Karpas-422 (cell line): ENCODE measurements at regions not wholly inside any gene's neighbourhood (a gene's known extent, or its start where the extent isn't known, plus 50 kb on each side); places are given as distances from the start of the nearest gene placed in this dataset.

Experiments used
- DNase-seq: peaks from one replicate; pipeline ENCODE4 v3.0.0-alpha.2; 2015
- H2AFZ ChIP-seq: fragments of 200-600 bp; sonication (generic); 2 replicates; pipeline ENCODE4 v1.6.1; 2014; ENCODE audit warnings: antibody characterized with exemption, low read length, mixed read lengths
- H3K27ac ChIP-seq: fragments of 200-600 bp; sonication (generic); 2 replicates; pipeline ENCODE4 v1.5.1; 2014; ENCODE audit warnings: mild to moderate bottlenecking, low read length, moderate library complexity
- H3K27me3 ChIP-seq: fragments of 200-600 bp; sonication (generic); 2 replicates; pipeline ENCODE4 v1.6.1; 2014; ENCODE audit warnings: low read length, mixed read lengths
- H3K36me3 ChIP-seq: fragments of 200-600 bp; sonication (generic); 2 replicates; pipeline ENCODE4 v1.6.1; 2014; ENCODE audit warnings: low read length, mixed read lengths; ENCODE audit not compliant: insufficient read depth
- H3K4me1 ChIP-seq: fragments of 200-600 bp; sonication (generic); 2 replicates; pipeline ENCODE4 v1.6.1; 2014; ENCODE audit warnings: mild to moderate bottlenecking, low read length, mixed read lengths
- H3K4me2 ChIP-seq: fragments of 200-600 bp; sonication (generic); 2 replicates; pipeline ENCODE4 v1.6.1; 2014; ENCODE audit warnings: low read length, low read depth, mild to moderate bottlenecking; ENCODE audit not compliant: poor library complexity, severe bottlenecking
- H3K4me3 ChIP-seq: fragments of 200-600 bp; sonication (generic); 2 replicates; pipeline ENCODE4 v1.5.1; 2014; ENCODE audit warnings: mild to moderate bottlenecking, antibody characterized with exemption, low read length, mixed read lengths
- H3K79me2 ChIP-seq: fragments of 200-600 bp; sonication (generic); 2 replicates; pipeline ENCODE4 v1.6.1; 2014; ENCODE audit warnings: mild to moderate bottlenecking, low read length, mixed read lengths
- H3K9ac ChIP-seq: fragments of 200-600 bp; sonication (generic); 2 replicates; pipeline ENCODE4 v1.6.0; 2014; ENCODE audit warnings: low read length
- H3K9me2 ChIP-seq: fragments of 200-600 bp; sonication (generic), shearing (Covaris generic); replicated peaks from 2 replicates; pipeline ENCODE4 v1.6.0; 2014; ENCODE audit warnings: mild to moderate bottlenecking, low read length, moderate library complexity; ENCODE audit not compliant: insufficient read depth
- H3K9me3 ChIP-seq: fragments of 300-700, 200-600 bp; sonication (generic); 2 replicates; pipeline ENCODE4 v1.6.1; 2014; ENCODE audit warnings: low read length, mixed read lengths
- H4K20me1 ChIP-seq: fragments of 200-600 bp; sonication (generic); 2 replicates; pipeline ENCODE4 v1.6.1; 2014; ENCODE audit warnings: mild to moderate bottlenecking, antibody characterized with exemption, low read length, low read depth; ENCODE audit not compliant: insufficient read depth

DNA sequence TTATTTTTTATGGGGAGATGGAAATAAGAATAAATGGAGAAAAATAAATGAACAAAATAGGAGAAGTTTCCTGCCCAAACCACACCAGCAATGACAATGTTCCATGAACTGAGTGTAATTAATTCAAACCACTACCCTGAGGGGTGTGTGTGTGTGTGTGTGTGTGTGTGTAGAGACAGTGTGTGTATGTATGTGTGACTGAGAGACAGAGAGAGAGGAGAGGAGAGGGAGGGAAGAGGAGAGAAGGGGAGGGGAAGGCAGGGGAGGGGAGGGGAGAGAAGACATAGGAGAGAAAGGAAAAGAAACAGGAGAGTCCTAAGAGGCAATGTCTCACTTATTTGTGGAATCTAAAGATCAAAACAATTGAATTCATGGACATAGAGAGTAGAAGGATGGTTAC is 65.0 kb upstream of the POU2AF1 start:
- H3K4me2 ChIP-seq = no peak overlapping the region
- no peak overlapping the region for H3K4me3 ChIP-seq
- no peaks in the 10 kb centered on the region for H3K9me2 ChIP-seq

DNA sequence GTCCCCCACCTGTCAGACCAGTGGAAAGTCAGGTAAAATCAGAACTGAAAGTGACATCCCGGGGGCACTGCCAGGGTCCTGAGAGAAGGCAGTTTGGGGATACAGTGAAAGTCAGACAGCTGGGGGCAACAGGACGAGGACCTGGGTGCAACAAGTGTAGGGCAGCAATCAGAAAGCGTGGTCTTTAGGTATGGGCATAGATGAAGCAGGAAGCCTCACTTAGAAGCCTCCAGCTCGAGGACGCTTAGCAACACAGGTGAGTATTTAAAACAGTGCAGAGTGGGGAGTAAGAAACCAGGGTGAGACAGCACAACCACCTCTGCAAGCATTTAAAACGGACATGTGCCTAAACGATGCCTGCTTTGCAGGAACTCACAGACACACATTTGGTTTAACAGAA is 64.6 kb upstream of the POU2AF1 start:
- peaks cover 2% of the 10 kb centered on the region; the same call in 1 of the 2 replicates for H3K27me3 ChIP-seq
- H3K4me1 ChIP-seq = peaks cover 20% of the 10 kb centered on the region
- H3K4me2 ChIP-seq = peak overlapping the region; percentile 3
- H3K27ac ChIP-seq = no peak overlapping the region
- H3K4me3 ChIP-seq = no peak overlapping the region
- no peaks in the 10 kb centered on the region for H3K9me3 ChIP-seq
- peak; percentile 83 for DNase-seq
- no peaks in the 10 kb centered on the region for H3K36me3 ChIP-seq
- H4K20me1 ChIP-seq = peaks cover 32% of the 10 kb centered on the region; the same call in 1 of the 2 replicates
- no peak overlapping the region for H3K9ac ChIP-seq
- no peak overlapping the region for H2AFZ ChIP-seq
- no peaks in the 10 kb centered on the region for H3K79me2 ChIP-seq
- no peaks in the 10 kb centered on the region for H3K9me2 ChIP-seq

More for the DNA sequence above, 65.0 kb upstream of the POU2AF1 start:
- H3K9ac ChIP-seq = no peak overlapping the region
- no peak overlapping the region for H3K27ac ChIP-seq
- DNase-seq = no peak
- H2AFZ ChIP-seq = no peak overlapping the region
- H4K20me1 ChIP-seq = peaks cover 33% of the 10 kb centered on the region; the same call in 1 of the 2 replicates
- H3K4me1 ChIP-seq = peaks cover 20% of the 10 kb centered on the region
- H3K36me3 ChIP-seq = no peaks in the 10 kb centered on the region
- H3K27me3 ChIP-seq = no peaks in the 10 kb centered on the region; the same call in 1 of the 2 replicates
- H3K79me2 ChIP-seq = no peaks in the 10 kb centered on the region
- no peaks in the 10 kb centered on the region for H3K9me3 ChIP-seq

- no peaks in the 10 kb centered on the region for H3K36me3 ChIP-seq
- no peak overlapping the region for H3K27ac ChIP-seq
- H2AFZ ChIP-seq = no peak overlapping the region
- peaks cover 2% of the 10 kb centered on the region; the same call in 1 of the 2 replicates for H3K27me3 ChIP-seq
- DNase-seq = no peak
- peaks cover 28% of the 10 kb centered on the region; the same call in 1 of the 2 replicates for H4K20me1 ChIP-seq
- peaks cover 20% of the 10 kb centered on the region for H3K4me1 ChIP-seq
- H3K9ac ChIP-seq = no peak overlapping the region
- no peak overlapping the region for H3K4me2 ChIP-seq
- H3K4me3 ChIP-seq = no peak overlapping the region
- H3K79me2 ChIP-seq = no peaks in the 10 kb centered on the region
- H3K9me3 ChIP-seq = no peaks in the 10 kb centered on the region
- H3K9me2 ChIP-seq = no peaks in the 10 kb centered on the region
Observed at GRCh38 chr11:111443032-111443431, 64.0 kb upstream of the POU2AF1 start.

DNA sequence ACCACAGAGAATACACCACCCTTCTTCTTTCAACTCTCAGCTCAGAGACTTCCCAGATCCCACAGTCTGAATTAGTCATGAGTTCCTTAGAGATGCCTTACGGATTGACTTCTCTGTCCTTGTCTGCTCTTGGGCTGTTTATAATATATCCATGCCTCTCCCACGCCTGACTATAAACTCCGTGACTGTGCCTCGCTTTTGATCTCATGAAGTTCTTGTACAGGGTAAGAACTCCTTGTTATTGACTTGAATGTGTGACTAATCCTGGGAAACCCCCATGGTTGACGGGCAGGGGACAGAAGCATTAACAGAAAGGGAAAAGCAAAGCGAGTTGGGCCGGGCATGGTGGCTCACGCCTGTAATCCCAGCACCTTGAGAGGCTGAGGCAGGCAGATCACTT is 62.4 kb upstream of the POU2AF1 start:
- H3K79me2 ChIP-seq = no peaks in the 10 kb centered on the region
- H3K9ac ChIP-seq = no peak overlapping the region
- H3K9me3 ChIP-seq = no peaks in the 10 kb centered on the region
- H3K36me3 ChIP-seq = no peaks in the 10 kb centered on the region
- peaks cover 27% of the 10 kb centered on the region for H3K4me1 ChIP-seq
- DNase-seq = no peak
- no peak overlapping the region for H2AFZ ChIP-seq
- peaks cover 7% of the 10 kb centered on the region; the same call in 1 of the 2 replicates for H3K27me3 ChIP-seq
- peaks cover 22% of the 10 kb centered on the region; the same call in 1 of the 2 replicates for H4K20me1 ChIP-seq
- no peak overlapping the region for H3K4me3 ChIP-seq
- H3K4me2 ChIP-seq = no peak overlapping the region
- no peak overlapping the region for H3K27ac ChIP-seq
- no peaks in the 10 kb centered on the region for H3K9me2 ChIP-seq

DNA sequence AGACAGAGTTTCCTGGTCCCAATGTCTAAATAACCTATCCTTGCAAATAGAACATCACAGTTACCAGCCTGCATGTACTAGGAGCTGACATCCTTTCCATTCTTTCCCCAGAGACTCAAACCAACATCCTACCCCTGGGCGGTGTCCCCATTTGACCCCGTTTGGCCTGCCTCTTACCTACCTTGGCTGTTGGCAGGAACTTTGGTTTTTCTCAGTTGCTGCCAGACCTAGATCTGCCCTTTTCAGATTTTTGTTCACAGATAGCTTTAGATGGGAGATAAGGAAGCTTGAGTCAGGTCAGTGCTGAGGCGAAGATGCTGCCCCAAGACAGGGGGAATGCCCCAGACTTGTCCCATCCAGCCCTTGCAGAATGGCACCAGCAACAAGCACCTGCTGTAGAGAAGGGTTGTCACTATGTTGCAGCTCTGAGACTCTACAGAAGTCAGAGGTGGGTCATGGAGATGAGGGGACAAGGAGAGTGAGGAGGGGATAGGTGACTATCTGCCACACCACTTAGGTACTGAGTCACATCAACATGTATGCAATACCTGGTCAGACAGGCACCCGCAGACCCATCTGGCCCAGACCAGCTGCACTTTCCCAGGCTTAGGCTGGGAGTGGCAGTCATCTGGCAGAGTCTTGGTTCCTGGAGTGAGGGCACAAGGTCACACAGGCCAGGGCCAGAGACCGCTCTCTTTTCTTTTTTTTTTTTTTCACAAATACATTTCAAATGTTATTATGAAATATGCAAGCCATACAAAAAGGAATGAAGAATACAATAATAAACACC is 61.5 kb upstream of the POU2AF1 start:
- Histone ChIP-seq H2AFZ (no peak overlapping the region), H4K20me1 (peaks cover 17% of the 10 kb centered on the region; the same call in 1 of the 2 replicates), H3K27ac (no peak overlapping the region), H3K9me2 (no peaks in the 10 kb centered on the region), H3K4me2 (no peak overlapping the region), H3K9me3 (no peaks in the 10 kb centered on the region), H3K79me2 (no peaks in the 10 kb centered on the region), H3K36me3 (no peaks in the 10 kb centered on the region), H3K4me1 (peaks cover 33% of the 10 kb centered on the region), H3K9ac (no peak overlapping the region), H3K4me3 (no peak overlapping the region), H3K27me3 (peaks cover 7% of the 10 kb centered on the region; the same call in 1 of the 2 replicates)
- no peak for DNase-seq

DNA sequence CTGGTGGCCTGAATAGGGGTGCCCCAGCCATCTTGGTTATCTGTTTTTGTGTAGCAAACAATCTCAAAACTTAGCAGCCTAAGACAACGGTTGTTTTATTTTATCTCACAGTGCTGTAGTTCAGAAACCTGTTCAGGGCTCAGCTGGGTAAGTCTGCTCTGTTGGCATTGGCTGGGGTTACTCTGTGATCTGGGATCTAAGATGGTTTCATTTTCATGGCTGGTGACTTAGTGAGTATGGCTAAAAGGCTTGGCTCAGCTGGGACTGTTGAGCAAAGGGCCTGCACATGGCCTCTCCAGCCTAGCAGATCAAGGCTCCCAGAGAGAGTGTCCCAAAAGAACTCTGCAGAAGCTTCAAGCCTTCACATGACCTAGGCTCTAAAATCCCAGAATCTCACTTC is 60.8 kb upstream of the POU2AF1 start:
- Histone ChIP-seq H3K36me3 (no peaks in the 10 kb centered on the region), H2AFZ (no peak overlapping the region), H3K4me3 (no peak overlapping the region), H3K4me1 (peaks cover 40% of the 10 kb centered on the region), H3K27ac (no peak overlapping the region), H3K9ac (no peak overlapping the region), H3K4me2 (no peak overlapping the region), H3K79me2 (no peaks in the 10 kb centered on the region), H3K9me3 (no peaks in the 10 kb centered on the region), H4K20me1 (peaks cover 21% of the 10 kb centered on the region; the same call in 1 of the 2 replicates), H3K9me2 (no peaks in the 10 kb centered on the region), H3K27me3 (peaks cover 7% of the 10 kb centered on the region; the same call in 1 of the 2 replicates)
- DNase-seq = no peak

DNA sequence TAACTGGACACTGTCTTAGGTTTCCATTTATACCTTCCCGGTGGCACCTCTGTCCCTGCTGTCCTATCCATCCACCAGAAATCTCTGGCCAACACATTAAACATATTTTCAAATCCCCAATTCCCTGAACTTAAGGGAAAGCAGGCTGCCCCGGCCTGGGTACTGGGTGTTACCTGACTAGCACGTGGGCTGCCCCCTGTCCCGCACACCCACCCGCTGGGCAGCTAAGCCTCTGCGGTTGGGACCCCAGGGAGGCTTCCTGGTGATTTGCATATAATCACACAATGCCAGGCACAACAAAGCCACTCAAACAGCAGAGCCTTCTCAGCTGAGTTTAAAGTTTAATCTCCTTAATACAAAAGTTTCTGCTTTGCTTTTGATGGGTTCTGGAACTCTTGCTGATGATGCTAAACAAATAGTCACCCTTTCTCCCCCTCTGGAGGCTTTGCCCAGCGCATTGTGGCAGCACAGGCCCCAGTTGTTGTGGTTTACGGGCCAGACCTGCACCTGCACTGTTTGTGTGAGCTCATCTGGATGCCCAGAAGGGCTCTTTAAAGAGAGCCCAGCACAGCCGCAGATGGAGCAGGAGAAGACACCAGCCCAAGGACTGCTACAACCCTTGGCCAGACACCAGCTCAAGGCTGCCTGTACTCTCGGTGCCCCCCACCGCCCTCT is 59.9 kb upstream of the POU2AF1 start:
- H2AFZ ChIP-seq = no peak overlapping the region

DNA sequence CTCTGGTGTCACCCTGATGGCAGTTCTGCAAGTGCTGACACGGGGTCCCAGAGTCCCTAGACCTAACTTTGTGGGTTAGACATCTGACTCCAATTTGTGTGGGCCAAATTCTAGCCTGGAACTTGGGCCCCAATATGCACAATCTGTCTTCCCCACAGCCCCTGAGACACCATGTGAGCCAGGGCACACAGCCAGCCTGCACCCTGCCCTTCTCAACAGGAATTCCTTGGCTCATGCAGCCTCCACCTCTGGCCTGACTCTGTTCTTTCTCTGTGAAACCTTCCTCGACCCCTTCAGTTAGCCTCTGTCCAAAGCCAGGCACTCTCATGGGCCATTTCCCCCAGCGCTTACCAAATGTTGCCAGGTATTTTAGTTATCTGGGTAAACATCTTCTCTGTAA is 59.1 kb upstream of the POU2AF1 start:
- H3K27me3 ChIP-seq = peaks cover 7% of the 10 kb centered on the region; the same call in 1 of the 2 replicates
- peaks cover 24% of the 10 kb centered on the region; the same call in 1 of the 2 replicates for H4K20me1 ChIP-seq
- no peaks in the 10 kb centered on the region for H3K9me3 ChIP-seq
- H3K27ac ChIP-seq = no peak overlapping the region
- DNase-seq = no peak
- peaks cover 36% of the 10 kb centered on the region for H3K4me1 ChIP-seq
- H3K36me3 ChIP-seq = no peaks in the 10 kb centered on the region
- H3K79me2 ChIP-seq = no peaks in the 10 kb centered on the region
- no peak overlapping the region for H3K4me3 ChIP-seq
- no peak overlapping the region for H3K9ac ChIP-seq
- H3K9me2 ChIP-seq = no peaks in the 10 kb centered on the region
- H2AFZ ChIP-seq = no peak overlapping the region
- H3K4me2 ChIP-seq = no peak overlapping the region

More for the DNA sequence above, 59.9 kb upstream of the POU2AF1 start:
- no peaks in the 10 kb centered on the region for H3K79me2 ChIP-seq
- H3K4me1 ChIP-seq = peaks cover 41% of the 10 kb centered on the region
- H3K4me2 ChIP-seq = peak overlapping the region; percentile 1
- H3K27ac ChIP-seq = no peak overlapping the region
- H3K9ac ChIP-seq = no peak overlapping the region
- H3K9me2 ChIP-seq = no peaks in the 10 kb centered on the region
- no peaks in the 10 kb centered on the region for H3K36me3 ChIP-seq
- peaks cover 7% of the 10 kb centered on the region; the same call in 1 of the 2 replicates for H3K27me3 ChIP-seq
- H4K20me1 ChIP-seq = peaks cover 24% of the 10 kb centered on the region; the same call in 1 of the 2 replicates
- no peaks in the 10 kb centered on the region for H3K9me3 ChIP-seq
- DNase-seq = no peak
- H3K4me3 ChIP-seq = no peak overlapping the region
